HG02884 (cell line): ENCODE measurements at regions not wholly inside any gene's neighbourhood (a gene's known extent, or its start where the extent isn't known, plus 50 kb on each side); places are given as distances from the start of the nearest gene placed in this dataset.
A peak's percentile ranks its signal among the peaks of the same experiment; 100 is the strongest.
"Not testable (repeated sequence)": the region's sequence is repeated elsewhere in the genome, so short reads cannot be mapped to it uniquely, and the experiment has no call there.

Experiments used
- ATAC-seq: cut with Tn5 transposase; IDR thresholded peaks from one replicate; pipeline ENCODE4 v1.9.1; 2021; ENCODE audit warnings: mild to moderate bottlenecking, moderate library complexity; ENCODE audit not compliant: unreplicated experiment

DNA sequence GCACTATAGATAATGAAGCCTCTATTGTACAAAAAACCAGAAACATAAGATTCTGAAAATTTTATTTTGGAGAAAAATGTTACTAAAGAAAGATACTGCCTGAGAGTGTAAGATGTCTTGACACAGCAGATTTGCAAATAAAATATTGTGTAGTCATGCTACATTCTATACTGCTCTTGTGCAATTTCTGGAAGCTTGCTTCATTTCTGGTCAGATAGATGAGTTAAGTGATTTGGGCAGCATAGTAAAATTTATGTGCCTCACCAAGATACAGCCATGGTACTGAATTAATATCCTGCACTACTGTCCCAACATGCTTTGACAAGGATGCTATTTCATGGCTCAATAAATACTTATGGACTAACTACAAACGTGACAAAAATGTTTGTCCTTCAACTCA lies 55.1 kb upstream of the STARD13 start:
- no peak for ATAC-seq

DNA sequence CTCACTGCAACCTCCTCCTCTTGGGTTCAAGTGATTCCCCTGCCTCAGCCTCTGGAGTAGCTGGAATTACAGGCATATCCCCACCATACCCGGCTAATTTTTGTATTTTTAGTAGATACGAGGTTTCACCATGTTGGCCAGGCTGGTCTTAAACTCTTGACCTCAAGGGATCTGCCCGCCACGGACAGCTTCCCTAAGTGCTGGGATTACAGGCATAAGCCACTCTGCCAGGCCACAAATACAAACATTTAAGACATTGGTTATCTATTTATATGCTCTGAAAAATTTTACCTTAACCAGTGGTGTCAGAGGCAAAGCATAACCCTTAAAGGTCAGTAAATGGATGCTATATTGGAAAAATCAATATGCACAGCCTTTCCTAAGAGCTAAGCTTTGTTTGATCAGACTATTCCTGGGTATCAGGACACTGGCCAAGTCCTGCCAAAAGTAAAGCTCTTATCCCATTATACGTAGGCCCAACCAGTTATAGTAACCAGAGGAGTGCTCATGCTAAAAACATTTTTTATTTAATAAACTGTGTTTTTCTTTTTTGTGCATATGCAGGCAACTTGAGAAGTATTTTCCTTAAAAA lies 56.4 kb upstream of the STARD13 start:
- no peak for ATAC-seq

DNA sequence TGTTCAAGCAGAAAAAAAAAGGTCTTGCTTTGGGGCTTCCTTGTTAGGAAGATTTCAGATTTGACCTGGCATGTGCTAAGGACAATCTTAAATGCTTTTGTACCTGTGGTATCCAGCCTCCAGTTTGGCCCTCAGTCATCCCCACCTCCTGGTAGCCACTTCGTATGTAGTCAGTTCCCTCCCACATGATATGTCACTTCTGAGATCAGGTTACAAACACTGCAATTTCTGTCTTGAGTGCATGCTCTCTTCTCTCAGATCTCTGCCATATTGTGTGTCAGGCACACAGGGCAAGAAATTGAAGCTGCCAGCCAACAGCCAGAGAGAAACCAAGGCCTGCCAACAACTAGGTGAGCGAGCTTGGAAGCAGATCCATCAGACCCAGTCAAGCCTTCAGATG lies 60.3 kb upstream of the STARD13 start:
- no peak for ATAC-seq

DNA sequence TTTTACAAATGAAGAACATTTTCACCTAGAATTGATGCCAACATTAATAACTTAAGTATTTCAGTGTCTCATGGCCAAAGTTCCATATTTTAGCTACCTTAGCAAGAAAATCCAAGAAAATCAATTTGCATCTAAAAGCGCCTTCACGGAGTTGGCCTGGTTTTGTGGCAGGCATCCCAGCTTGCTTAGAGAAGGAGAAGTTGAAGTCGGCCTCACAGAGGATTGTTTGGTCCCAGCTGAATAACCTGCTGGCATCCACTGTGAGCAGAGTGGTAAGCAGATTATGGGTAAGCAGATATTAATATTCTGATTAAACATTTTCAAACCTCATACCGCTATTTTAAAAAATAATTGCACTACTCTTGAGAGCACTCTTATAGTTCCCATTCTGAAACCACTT lies 62.3 kb upstream of the STARD13 start:
- no peak for ATAC-seq

DNA sequence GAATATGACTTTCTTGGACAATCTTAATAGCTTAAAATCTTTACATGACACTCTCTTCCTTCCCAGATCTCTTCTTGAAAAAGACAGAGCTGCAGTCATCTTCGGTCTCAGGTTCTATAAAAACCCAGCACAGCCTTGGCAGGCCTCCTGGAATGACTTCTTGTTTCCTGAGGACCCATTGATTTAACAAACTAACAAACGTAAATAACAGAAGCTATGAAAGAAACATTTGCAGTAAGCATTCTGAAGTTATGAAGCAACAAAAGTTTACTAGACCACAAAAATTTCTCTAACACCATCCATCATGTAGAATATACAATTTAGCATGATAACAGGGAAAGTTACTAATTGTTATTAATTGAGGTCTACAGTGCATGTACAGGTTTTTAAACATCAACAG lies 62.8 kb upstream of the STARD13 start:
- no peak for ATAC-seq

DNA sequence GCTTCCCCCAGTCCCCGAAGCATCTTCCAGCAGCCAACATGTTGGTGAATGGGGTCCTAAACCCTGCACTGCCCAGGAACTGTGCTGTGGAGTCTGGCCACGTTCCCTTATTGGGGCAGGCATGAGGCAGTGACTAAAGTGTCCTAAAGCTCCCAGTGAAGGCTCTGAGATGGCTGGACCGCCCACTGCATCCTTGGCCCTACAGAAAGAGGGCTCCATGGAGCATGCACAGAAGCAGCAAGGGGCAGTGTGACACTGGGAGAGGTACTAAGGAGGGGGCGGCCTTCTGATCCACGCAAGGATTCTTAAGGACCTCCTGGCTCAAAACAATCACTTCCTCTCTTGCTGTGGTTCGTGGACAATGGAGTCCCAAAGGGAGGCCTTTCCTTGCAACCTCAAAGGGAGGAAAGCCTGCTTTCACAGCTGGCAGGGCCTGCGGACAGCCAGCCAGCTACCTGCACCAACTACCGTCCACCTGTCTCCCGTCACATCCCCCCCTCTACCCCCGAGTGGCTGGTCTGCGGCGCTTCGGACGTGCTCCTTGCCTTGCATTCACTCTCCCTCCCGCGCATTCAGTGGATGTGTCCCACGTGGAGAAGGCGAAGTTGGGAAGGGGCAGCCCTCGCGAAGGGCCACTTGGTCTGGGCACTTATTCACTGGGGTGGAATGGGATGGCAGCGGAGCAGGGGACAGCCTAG lies 63.9 kb upstream of the STARD13 start:
- no peak for ATAC-seq

DNA sequence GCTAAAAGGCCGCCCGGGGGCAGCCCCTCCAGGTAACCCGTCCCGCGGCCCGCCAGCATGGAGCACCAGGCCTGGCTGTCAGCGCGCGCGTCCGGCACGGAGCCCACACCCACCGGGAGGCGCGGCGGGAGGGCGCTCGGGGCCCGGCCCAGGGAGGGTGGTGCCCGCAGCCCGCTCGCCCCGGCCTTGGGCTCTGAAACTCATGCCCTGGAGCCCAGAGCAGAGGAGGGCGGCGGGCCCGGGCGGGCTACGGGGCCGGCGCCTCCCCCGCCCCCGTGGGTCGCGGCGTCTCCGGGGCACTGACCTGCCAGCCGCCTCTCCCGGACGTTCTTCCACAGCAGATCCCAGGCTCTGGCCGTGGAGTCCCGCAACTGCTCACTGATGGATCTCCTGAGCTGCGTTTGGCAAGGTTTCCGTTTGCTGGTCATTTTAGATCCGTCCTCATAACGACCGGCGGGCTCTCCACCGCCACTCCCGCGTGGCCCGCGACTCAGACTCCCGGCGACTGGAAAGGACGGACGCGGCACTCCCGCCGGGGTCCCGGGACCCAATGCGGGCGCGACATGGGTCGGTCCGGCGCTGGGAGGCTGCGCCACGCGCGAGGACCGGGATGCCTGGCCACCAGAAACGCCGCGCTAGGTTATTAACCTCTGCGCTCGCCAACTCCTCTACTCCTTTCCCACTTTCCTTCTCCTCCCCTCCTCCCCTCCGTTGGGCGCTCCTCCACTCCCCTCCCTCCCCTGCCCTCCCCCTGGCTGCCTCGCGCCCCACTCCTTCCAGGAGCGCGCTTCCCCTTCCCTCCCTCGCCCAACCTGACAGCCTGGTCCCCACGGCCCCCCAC lies 64.7 kb upstream of the STARD13 start:
- no peak for ATAC-seq

DNA sequence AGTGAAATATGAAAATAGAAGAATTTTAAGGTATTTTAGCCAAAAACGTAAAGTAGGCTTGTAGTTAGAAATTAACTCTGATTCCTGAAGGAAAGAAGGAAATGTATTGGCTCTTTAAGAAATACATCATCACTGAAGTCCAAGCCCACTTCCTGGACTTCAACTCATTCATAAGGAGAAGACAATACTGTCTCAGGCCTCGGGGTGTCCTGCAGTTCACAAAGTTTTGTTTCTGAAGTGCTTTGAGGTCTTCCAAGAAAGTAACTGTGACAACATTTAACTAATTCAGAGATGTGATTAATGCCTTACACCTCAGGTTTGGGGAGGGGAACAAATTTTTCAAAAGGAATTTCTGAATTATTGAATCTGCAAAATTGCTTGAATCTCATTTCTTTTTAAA lies 65.8 kb upstream of the STARD13 start:
- ATAC-seq: no peak

DNA sequence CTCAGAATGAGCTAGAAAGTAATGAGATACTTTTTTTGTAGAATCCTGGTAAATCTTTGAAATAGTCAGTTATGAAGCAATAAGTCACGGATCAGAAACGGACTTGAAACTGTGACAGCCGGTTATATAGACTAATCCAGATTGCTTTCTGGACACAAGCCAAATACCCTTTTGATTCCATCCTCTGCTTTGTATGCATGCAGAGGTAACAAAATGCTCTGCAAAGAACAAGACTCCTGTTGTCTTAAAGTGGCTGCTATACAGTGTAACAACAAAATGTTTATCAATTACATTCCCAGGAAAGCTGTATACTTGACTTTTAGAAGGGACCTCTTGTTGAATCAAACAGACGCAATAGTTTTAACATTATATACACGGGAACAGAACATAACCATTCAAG lies 66.5 kb upstream of the STARD13 start:
- ATAC-seq: no peak

DNA sequence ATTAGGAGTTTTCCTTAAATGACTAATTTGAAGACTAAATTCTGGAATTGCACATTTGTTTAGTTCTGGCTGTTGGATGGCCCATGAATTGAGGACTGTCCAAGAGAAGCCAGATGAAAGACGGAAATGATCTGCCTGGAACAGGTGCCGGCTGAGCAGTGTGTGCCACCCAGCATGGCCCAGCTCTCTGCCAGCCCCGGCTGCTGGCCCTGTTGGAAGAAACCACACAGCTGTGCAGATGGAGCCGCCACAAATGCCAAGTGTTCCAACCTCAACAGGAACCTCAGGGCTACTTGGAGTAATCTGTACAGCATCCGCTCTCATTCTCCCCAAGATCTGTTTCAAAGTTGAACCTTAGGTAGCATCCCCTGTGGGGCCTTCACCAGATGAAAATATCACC lies 67.0 kb upstream of the STARD13 start:
- no peak for ATAC-seq

DNA sequence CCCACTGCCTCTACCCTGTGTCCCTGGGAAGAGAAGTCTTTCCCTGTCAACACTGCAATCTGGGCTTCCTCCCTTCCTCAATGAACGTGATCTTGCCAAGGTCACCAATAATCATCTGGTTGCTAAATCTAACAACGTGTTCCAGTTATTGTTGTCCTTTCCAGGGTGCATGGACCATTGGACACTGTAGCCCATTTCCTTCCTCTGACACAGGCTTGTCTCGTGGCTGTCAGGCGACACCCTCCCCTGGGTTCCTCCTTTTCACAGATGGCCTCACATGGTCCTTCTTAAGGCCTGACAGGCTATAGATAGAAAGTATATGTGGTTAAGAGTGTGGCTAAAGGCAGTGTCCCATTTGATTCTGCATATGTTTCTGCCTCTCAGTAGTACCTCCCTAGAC lies 67.7 kb upstream of the STARD13 start:
- peak; percentile 72 for ATAC-seq

DNA sequence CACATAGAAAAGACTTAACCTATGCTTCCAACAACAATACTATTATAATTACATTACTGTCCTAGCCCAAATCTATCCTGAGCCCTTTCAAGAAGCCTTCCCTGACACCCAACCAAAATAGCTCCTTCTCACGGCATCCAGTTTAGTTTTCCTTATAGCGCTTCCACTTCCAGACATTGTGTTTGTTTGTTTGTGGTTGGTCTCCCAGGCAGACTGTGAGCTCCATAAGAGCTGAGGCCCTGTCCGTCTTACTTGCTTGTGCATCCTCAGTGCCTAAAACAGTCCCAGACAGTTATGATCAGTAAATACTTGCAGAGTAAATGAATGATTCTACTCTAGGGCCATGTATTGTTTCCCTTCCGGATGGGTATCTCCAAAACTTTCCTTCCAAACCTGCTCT lies 68.1 kb upstream of the STARD13 start:
- ATAC-seq: no peak

DNA sequence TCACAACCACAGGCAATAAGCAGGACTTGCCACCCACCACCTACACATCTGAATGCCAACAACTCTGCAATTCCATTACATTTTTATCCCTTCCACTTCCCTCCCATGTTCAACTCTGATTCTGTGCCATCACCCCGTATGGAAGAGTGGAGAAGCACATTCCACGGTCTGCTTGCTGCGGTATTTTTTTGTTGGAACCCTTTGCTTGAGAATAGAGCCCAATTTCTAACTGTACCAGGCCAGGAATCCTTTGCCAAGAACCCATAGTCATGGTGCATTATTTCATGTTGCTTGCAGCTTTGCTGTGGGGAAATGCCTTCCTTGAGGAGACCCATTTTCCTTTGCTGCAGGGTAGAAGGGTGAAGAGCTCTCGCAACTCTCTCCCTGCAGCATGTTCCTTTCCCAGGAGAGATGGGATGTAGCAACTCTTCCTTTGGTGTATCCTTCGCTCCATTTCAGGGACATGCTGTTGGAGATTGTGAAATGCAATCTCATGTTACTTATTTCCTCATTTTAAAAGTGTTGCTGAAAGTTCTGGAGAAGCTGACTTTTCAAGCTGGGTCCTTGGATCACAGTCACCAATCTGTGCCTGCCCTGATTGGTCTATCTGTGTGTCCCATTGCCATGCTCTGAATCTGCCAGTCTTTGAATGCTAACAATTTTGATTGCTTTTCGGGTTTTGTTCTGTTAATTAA lies 69.8 kb upstream of the STARD13 start:
- no peak for ATAC-seq

DNA sequence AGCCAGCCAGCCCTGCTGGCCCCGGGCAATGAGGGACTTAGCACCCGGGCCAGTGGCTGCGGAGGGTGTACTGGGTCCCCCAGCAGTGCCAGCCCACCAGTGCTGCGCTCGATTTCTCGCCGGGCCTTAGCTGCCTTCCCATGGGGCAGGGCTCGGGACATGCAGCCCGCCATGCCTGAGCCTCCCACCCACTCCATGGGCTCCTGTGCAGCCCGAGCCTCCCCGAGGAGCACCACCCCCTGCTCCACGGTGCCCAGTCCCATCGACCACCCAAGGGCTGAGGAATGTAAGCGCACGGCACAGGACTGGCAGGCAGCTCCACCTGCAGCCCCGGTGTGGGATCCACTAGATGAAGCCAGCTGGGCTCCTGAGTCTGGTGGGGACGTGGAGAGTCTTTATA lies 72.5 kb upstream of the STARD13 start:
- not testable (repeated sequence) for ATAC-seq

DNA sequence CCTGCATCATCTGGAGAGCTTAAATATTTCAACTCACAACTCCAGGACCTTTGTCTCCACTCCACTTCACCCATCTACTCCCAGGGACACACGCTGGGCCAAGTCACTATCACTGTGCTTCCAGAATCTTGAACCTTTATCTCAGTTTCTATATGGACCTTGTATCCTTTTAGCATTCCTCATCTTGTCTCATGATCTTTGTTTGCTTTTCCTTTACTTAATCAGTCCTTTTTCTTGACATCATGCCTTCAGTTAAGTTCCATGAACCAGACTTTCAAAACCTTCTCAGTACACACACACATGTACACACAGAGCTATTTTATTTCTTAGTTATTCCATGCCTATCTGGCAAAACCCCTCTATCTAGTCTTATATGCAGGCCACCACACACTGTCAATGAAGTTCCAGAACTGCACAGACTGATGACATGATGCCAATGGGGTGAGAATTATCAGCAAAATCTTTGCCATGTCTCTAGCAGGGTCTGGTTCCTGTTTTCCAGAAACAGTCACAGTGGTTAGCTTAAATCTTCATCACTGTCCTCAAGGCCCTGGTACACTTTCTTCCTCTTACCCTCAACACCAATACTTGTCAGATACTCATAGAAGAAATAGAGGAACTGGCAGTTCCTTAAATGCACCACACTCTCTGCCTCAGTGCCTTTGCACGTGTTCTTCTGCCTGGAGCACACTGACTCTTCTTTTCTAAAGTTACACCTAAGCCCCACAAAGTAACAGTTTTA lies 77.6 kb upstream of the STARD13 start:
- ATAC-seq: no peak

DNA sequence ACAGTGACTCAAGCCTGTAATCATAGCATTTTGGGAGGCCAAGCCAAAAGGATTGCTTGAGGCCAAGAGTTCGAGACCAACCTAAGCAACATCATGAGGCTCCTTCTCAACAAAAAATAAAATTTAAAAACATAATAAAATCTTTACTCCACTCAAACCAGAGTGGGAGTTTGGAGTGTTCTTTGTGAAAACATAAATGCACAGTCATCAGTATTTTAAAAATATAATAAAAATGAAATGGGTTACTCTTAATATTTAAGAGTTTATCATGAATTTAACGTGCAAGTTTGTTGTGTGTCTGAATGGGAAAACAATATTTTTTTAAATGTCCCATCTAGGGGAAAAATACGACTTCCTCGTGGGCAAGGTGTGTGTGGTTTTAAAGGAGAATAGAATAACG lies 78.6 kb upstream of the STARD13 start:
- ATAC-seq: no peak

DNA sequence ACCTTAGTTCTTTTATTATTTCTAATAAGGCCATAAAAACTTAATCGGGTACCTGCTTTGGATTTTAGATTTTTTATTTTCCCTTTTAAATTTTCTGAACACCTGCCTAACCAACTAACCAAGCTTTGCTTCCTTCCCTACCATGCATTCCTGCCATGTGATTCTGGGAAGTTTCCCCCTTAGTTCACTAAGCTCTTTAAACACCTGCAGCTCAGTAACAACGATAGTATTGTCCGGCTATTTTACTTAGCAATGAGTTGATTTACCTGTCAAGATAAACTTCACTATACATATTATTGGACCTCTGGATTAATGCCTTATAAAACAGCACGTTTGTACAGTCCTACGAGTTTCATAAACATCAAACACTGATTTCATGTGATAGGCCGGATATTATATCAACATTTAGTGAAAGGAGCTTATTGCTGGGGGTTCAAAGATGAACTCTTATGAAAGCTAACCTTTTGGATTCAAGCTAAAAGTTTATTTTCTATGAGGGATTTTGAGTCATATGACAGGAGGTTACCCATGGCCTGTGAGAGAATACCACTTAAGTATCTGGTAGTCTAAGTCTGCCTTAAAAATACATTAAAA lies 81.0 kb upstream of the STARD13 start:
- no peak for ATAC-seq

DNA sequence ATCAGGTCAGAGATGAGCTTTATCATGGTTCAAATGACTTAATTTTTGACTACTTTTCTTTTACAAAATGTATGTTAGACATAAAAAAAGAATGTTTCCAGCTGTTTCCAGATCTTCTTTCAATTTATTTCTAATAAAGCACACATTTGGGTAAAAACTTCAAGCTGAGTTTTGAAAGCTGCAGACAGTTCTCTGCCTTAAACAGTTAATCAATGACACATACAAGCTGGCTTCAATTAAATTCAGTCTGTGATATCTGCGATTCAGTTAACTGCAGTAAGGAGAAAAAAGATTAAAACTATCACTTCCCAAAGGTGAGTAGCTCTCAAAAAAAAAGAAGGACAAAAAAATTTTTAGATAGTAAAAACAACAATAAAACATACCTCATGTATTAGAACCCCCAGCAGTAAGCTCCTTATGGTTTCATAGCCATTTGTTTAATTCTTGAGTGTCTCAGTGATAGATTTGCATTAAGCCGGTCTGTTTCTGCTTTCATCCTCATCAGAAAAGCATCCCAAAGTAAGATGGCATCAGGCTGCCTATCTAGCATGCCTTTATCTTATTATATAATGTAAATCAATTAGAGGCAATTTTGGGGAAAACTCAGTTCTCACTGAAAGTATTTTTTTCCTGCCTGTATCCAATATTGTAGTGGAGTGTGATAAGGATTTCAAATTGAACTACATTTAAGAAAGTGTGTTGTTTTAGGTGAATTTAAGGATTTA lies 81.8 kb upstream of the STARD13 start:
- ATAC-seq: no peak

DNA sequence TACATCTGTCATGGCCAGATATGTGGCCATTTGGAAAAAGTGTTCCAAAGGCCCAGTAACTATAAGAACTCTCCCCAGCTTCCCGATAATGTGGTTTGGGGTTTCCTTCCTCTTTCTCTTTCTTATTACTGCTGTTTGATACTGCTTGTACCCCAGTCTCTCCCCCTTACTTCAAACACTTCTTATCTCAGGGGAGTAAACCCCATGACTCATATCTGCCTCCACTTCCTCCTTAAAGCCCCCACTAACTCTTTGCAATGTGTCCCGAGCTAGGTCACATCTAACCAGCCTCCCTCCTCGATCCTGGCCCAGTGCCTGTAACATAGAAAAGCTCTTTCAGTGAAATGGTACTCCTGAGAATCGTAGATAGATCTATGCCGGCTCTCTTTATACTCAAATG lies 82.4 kb upstream of the STARD13 start:
- ATAC-seq: peak; percentile 76

DNA sequence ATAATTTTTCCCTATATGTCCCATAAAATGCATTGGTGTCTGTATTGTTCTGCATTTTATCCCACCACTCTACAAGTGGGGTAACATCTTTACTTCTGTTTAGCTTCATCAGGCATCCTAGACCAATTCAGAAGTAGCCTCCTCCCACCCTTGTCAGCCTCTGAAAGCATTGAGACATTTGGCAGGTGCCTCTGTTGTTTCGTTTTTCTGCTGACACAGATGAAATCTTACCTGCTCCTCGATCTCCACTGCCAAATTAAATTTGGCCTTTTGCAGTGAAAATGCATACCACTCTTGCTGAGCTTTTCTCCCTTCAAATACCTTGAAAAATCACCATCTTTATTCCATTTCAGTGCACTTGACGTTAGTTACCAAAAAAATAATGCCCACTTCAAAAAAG lies 83.5 kb upstream of the STARD13 start:
- ATAC-seq: no peak
